Stimulated activated CD4-positive, alpha-beta T cell treated with anti-CD3 and anti-CD28 coated beads, Interleukin-15, amount 100 ng/mL, for 1 hour (primary cell): ENCODE measurements at regions not wholly inside any gene's neighbourhood (a gene's known extent, or its start where the extent isn't known, plus 50 kb on each side); places are given as distances from the start of the nearest gene placed in this dataset.
A peak's percentile ranks its signal among the peaks of the same experiment; 100 is the strongest.

Source experiments
- DNase-seq, 2 donors: peaks; one replicate each; pipeline ENCODE4 v3.0.0-alpha.2; 2020; ENCODE audit warnings: low read depth in 1 of 2, low spot score in 1 of 2

DNA sequence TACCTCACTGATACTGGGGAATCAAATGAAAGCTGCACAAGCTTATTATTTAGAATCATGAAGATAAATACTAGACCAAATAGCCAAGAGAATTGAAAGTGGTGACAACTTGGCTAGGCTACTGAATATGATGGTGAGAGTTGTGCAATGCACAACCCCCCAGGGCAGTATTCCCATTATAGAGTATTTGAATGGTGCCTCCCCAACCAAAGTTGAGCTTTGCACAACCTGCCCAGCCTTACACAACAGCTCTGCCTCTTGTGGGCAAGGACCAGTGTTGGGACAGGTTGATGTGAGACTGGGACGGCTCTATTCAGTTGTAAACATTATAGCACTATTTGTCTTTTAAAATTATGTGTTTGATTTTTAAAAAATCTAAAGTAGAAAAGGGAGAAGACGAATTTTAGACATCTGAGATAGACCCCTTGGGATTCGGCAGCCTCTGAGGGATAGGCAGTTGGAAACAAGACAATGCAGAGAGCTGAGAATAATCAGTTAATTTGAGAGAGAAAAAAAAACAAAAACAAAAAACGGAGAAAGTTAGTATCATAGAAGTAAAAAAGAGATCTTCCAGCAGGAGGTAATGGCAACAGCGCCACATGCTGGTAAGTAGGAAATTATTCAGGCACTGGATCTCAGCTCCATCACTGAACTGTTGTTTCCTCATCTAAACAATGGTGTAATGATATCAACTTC, 91.0 kb upstream of the KCNA3 start:
- DNase-seq, result no peak

DNA sequence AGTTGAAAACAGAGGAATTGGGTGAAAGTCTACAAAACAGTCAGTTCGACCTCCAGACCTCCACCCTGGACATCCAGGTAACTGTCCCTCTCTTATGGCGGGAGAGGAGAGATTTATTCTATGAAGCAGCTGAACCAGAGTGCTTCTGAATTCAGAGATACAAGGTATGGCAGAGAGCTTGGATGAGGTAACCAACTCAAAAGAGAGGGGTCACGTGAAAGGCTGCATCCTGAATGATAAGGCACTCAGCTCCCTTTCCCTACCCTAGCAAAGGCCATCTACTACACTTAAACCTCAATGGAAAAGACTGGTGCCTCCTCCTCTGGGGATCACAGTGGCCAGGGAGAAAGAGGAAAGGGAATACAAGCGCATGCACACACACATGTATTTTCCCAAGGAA, 88.4 kb upstream of the KCNA3 start:
- no peak for DNase-seq

DNA sequence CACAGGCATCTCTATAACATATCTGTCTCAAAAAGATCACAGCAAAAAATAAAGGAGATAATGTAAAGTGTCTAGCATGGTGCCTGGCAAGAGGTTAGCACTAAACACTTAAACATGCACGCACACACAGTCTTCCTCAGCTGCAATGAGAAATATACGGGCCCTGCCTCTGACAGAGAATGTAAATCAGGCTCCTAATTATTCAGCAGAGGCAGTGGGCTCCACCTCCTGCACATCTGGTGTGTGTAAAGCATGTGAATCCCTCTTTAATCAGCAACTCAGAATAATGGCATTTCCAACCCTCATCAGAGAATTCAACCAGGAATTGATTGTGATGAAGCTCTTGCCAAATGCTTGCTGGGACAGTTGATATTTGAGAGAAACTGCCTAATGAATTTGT, 85.6 kb upstream of the KCNA3 start:
- no peak for DNase-seq

GRCh38 chr1:110756506-110756905, 81.8 kb upstream of the KCNA3 start:
- DNase-seq, result no peak

DNA sequence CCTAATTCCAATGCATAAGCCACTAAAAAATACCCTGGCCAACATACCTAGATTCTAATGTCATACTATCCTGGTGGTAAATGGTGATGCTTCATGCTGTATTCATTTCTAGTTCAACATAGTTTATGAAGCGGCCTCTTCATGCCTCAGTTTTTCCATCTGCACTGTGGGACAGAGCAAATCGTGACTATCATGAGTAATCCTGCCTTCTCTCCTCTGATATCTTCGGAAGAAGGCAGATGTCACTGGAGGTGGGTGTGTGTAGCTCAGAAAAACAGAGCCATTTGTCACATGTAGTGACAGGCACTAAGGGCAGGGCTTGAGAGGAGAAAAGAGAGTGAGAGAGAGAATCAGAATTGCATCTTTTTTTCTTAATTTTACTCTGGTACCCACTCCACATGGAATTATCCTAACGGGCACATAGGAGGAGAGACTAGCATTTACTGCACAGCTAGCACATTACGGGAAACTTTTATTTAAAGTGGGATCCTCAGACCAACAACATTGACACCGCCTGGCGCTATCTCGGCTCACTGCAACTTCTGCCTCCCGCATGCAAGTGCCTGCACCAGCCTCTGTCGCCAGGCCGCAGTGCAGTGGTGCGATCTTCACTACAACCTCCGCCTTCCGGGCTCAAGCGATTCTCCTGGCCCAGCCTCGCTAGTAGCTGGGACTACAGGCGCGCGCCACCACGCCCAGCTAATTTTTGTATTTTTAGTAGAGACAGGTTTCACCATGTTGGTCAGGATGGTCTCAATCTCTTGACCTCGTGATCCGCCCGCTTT, 78.4 kb upstream of the KCNA3 start:
- no peak for DNase-seq

- DNase-seq, result no peak
These were observed 75.8 kb upstream of the KCNA3 start for GRCh38 chr1:110750562-110750961.

- DNase-seq, result no peak
These were observed 75.2 kb upstream of the KCNA3 start for GRCh38 chr1:110749960-110750359.

GRCh38 chr1:110746644-110747259, 72.0 kb upstream of the KCNA3 start:
- peak; percentile 10 to 14 for DNase-seq

- DNase-seq, result no peak
These were observed 68.7 kb upstream of the KCNA3 start for GRCh38 chr1:110743397-110743796.

DNA sequence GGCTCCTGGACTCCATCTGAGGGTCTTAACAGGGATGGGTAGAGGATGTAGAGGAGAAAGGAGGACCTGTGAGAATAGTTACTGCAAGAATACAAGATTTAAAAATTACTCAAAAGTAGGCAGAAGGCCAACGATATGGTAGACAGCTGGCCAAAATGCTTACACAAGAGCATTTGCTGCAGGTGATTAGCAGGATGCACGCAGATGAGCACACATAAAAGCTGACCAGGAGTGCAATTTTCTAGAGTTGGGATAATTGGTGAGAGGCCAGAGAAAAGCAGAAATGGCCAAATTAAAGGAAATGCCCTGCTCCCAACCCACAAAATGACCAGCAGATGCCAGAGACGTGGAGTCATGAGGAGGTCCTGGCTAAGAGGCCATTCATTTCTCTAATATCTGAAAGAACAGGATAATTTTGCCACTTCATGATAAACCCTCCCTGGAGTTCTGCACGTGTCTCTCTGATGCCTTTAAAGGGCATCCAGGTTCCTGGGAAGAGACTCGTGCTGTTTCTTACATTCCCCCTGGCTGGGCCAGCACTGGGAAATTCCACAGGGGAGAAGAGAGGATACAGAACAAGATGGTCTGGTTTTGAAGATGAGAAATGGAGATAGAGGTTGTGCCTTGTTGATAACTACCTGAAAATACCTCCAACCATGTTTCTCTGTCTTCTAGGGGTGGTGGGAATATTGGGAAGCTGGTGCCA, 62.3 kb upstream of the KCNA3 start:
- DNase-seq, result no peak

DNA sequence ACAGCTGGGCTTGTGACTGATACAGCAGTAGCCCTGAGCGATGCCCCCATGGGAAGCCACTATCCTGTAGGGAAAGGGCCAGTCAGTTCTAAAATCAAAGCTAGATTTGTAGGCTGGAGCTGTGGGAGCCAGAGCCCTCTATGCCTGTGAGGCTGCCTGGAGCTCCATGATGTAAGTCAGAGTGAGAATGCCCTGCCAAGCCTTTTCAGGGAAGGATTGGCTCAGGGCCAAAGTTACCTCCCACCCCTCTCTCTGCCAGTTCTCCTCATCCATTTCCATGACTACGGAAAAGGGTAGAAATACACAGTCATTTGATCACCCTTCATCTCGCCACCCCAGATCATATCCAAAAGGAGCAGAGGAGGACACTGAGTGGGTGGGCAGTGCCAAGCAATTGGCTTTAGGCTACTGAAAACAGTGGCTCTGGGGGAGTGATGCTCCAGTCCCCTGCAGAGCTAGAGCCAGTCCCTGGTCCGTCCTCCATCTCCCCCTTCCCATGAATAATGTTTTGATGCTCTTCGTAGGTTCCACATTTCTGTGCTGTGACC, 59.5 kb upstream of the KCNA3 start:
- DNase-seq, result no peak

- no peak for DNase-seq
These were observed 56.8 kb upstream of the KCNA3 start for GRCh38 chr1:110731529-110731928.

DNA sequence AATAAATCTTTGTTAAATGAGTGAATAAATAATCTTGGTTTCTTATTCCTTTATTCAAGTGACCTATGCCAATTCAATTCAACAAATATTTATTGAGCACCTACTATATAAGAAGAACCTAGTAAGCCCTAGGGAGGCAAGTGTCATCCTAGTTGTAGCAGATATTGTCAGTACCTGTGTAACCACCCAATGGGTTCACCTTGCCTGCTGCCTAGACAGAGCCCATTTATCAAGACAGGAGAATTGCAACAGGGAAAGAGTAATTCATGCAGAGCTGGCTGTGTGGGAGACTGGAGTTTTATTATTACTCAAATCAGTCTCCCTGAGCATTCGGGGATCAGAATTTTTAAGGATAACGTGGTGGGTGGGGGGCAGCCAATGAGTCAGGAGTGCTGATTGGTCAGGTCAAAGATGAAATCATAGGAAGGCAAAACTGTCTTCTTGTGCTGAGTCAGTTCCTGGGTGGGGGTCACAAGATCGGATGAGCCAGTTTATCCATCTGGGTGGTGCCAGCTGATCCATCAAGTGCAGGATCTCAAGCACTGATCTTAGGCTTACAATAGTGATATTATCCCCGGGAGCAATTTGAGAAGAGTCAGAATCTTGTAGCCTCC, 53.8 kb upstream of the KCNA3 start:
- DNase-seq, result no peak

GRCh38 chr1:110727246-110727645, 52.5 kb upstream of the KCNA3 start:
- DNase-seq, result no peak

DNA sequence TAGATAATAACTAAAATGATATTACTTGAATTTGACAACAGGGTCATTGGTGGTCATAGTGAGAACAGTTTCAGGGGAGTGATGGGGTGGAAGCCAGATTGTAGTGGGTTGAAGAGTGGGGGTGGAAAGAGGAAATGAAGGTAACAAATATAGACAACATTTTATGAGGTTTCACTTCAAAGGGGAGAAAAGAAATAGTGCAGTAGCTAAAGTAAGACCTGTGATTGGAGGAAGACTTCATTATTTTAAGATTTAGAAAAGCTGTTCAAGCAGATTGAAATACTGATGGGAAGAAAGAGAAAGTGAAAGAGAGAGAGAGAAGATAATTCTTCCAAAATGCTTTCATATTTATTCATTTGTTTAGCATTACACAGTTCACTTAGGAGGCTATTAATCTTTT, 52.0 kb upstream of the KCNA3 start:
- no peak for DNase-seq
